C4-2B (cell line): ENCODE measurements at regions not wholly inside any gene's neighbourhood (a gene's known extent, or its start where the extent isn't known, plus 50 kb on each side); places are given as distances from the start of the nearest gene placed in this dataset.

ENCODE experiments used
- H3K27ac ChIP-seq: fragments of 450-650 bp; 2 replicates; pipeline ENCODE4 v1.5.1; 2017
- ZFX ChIP-seq: fragments of 450-650 bp; IDR thresholded peaks from 2 replicates; pipeline ENCODE4 v1.6.1; 2017
- TF ChIP-seq, protein P1 (sequence below): fragments of 450-650 bp; conservative IDR thresholded peaks from 2 replicates; pipeline ENCODE4 v1.5.1; 2017; ENCODE audit warnings: mild to moderate bottlenecking

- TF ChIP-seq ZFX, result no peak
- TF ChIP-seq, protein P1, sequence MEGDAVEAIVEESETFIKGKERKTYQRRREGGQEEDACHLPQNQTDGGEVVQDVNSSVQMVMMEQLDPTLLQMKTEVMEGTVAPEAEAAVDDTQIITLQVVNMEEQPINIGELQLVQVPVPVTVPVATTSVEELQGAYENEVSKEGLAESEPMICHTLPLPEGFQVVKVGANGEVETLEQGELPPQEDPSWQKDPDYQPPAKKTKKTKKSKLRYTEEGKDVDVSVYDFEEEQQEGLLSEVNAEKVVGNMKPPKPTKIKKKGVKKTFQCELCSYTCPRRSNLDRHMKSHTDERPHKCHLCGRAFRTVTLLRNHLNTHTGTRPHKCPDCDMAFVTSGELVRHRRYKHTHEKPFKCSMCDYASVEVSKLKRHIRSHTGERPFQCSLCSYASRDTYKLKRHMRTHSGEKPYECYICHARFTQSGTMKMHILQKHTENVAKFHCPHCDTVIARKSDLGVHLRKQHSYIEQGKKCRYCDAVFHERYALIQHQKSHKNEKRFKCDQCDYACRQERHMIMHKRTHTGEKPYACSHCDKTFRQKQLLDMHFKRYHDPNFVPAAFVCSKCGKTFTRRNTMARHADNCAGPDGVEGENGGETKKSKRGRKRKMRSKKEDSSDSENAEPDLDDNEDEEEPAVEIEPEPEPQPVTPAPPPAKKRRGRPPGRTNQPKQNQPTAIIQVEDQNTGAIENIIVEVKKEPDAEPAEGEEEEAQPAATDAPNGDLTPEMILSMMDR, result no peak
- H3K27ac ChIP-seq, result no peak overlapping the region
These were observed 63.6 kb upstream of the CTTNBP2NL start for GRCh38 chr1:112332176-112333150.

GRCh38 chr1:112335351-112335750, 60.7 kb upstream of the CTTNBP2NL start:
- TF ChIP-seq ZFX, result no peak
- TF ChIP-seq, protein P1, result no peak
- no peak overlapping the region for H3K27ac ChIP-seq

DNA sequence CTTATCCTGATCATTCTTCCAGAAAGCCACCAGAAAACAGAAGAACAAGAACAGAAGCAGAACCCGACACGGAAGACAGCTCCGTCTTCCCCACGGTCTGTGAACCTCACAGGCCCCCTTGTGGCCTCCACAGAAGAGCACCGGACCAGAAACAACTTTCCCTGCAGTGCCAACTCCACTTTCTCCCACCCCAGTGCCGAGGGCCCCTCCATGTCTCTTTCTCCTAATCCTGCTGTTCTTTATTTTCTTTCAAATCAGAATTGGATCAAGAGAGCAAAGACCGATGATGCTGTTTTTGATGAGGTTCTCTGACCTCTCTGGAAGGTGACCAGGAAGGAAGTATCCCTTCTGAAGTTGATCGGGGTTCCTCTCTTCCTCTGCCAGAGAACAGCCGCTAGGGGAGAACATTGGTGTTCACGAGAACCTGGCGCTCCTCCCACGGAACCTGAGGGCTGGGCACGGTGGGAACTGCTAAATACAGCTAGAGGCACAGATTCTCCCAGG, 58.9 kb upstream of the CTTNBP2NL start:
- H3K27ac ChIP-seq, result no peak overlapping the region
- TF ChIP-seq ZFX, result no peak
- TF ChIP-seq, protein P1, result peak; percentile 84

- TF ChIP-seq, protein P1, result no peak
- TF ChIP-seq ZFX, result no peak
These were observed 54.0 kb upstream of the CTTNBP2NL start for GRCh38 chr1:112341986-112342385.

DNA sequence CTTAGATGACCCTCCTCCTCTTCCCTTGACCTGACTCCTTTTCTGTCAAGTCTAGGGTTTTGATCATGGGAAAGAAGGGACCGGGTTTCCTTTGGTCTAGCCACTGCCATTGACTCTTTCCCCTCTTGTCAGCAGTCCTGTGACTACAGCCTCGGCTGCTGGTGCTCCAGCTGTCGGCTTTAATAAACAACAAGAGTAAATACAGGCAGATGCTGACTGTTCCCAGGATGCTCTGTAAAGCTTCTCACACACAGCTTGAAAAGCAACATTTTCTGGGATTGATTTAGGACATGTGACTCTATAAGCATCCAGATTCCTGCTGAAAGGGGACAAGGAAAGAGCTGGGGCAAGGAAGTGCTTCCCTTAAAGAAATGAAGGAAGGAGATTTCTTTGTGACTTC, 53.5 kb upstream of the CTTNBP2NL start:
- TF ChIP-seq ZFX, result no peak
- H3K27ac ChIP-seq, result no peak overlapping the region

More at GRCh38 chr1:112341986-112342385, 54.0 kb upstream of the CTTNBP2NL start:
- no peak overlapping the region for H3K27ac ChIP-seq

- TF ChIP-seq ZFX, result no peak
- TF ChIP-seq, protein P1, result no peak
- no peak overlapping the region for H3K27ac ChIP-seq
These were observed 51.1 kb upstream of the CTTNBP2NL start for GRCh38 chr1:112344754-112345423.
